ENCODE measurements at regions not wholly inside any gene's neighbourhood (a gene's known extent, or its start where the extent isn't known, plus 50 kb on each side); places are given as distances from the start of the nearest gene placed in this dataset.

- no peak; the same call in 1 of the 2 replicates for TF ChIP-seq PTTG1 (tag; IDR thresholded peaks at IDR 0.05; ENCODE audit: low read depth)
- peak; percentile 69; the same call in 1 of the 2 replicates for TF ChIP-seq EHMT2 (IDR thresholded peaks at IDR 0.05)
- TF ChIP-seq SIN3B (IDR thresholded peaks at IDR 0.05; ENCODE audit: low read depth) = no peak
- no peak for TF ChIP-seq MAFF (IDR thresholded peaks at IDR 0.05; ENCODE audit: low read length)
- no peak for TF ChIP-seq ZNF354B (CRISPR knock-in tag; IDR thresholded peaks at IDR 0.05)
- no peak for TF ChIP-seq IRF2 (CRISPR knock-in tag; IDR thresholded peaks at IDR 0.05)
- TF ChIP-seq MYBL2 (IDR thresholded peaks at IDR 0.05; ENCODE audit: low read depth) = no peak
- TF ChIP-seq MYBL2 (CRISPR knock-in tag; IDR thresholded peaks at IDR 0.05; ENCODE audit: borderline replicate concordance) = no peak
- peak; percentile 49; the same call in 1 of the 2 replicates for TF ChIP-seq LEF1 (IDR thresholded peaks at IDR 0.05)
- TF ChIP-seq KLF16 (IDR thresholded peaks at IDR 0.05) = no peak
- no peak for TF ChIP-seq ZNF282 (CRISPR knock-in tag; IDR thresholded peaks at IDR 0.05)
- TF ChIP-seq ZNF780A (CRISPR knock-in tag; IDR thresholded peaks at IDR 0.05) = no peak
- no peak for TF ChIP-seq ZNF146 (CRISPR knock-in tag; IDR thresholded peaks at IDR 0.05; ENCODE audit: unreplicated experiment)
- peak; percentile 74 for TF ChIP-seq NR2C1 (IDR thresholded peaks at IDR 0.05)
- TF ChIP-seq NR2C1 (tag; IDR thresholded peaks at IDR 0.05) = peak; percentile 90
- TF ChIP-seq, protein P1, sequence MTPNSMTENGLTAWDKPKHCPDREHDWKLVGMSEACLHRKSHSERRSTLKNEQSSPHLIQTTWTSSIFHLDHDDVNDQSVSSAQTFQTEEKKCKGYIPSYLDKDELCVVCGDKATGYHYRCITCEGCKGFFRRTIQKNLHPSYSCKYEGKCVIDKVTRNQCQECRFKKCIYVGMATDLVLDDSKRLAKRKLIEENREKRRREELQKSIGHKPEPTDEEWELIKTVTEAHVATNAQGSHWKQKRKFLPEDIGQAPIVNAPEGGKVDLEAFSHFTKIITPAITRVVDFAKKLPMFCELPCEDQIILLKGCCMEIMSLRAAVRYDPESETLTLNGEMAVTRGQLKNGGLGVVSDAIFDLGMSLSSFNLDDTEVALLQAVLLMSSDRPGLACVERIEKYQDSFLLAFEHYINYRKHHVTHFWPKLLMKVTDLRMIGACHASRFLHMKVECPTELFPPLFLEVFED (CRISPR knock-in tag; conservative IDR thresholded peaks at IDR 0.05) = no peak
- TF ChIP-seq ZNF609 (CRISPR knock-in tag; IDR thresholded peaks at IDR 0.05; ENCODE audit: borderline replicate concordance) = no peak
- no peak for TF ChIP-seq LARP7 (IDR thresholded peaks at IDR 0.05)
- no peak for TF ChIP-seq ZNF239 (CRISPR knock-in tag; IDR thresholded peaks at IDR 0.05)
- no peak for TF ChIP-seq BCLAF1 (IDR thresholded peaks at IDR 0.05; ENCODE audit: borderline replicate concordance in 1 of 2, control insufficient read depth in 1 of 2, low read depth in 2 of 2, low read length in 1 of 2)
- TF ChIP-seq MED1 (CRISPR knock-in tag; IDR thresholded peaks at IDR 0.05; ENCODE audit: borderline replicate concordance) = no peak
- TF ChIP-seq KAT7 (CRISPR knock-in tag; IDR thresholded peaks at IDR 0.05; ENCODE audit: borderline replicate concordance) = no peak
Observed at GRCh38 chr2:207311316-207312005, 145.7 kb upstream of the KLF7 start (continued).

All from K562 (cell line).